Skeletal muscle cell (primary cell): ENCODE measurements at regions not wholly inside any gene's neighbourhood (a gene's known extent, or its start where the extent isn't known, plus 50 kb on each side); places are given as distances from the start of the nearest gene placed in this dataset.
A peak's percentile ranks its signal among the peaks of the same experiment; 100 is the strongest.
"Not testable (repeated sequence)": the region's sequence is repeated elsewhere in the genome, so short reads cannot be mapped to it uniquely, and the experiment has no call there.

Experiments used
- DNase-seq: peaks from one replicate; pipeline ENCODE4 v3.0.0-alpha.2; 2010; ENCODE audit warnings: low read depth
- H3K4me3 ChIP-seq: 2 replicates; pipeline ENCODE4 v1.5.1; 2011; ENCODE audit warnings: low read depth, mild to moderate bottlenecking, control low read depth, low read length, moderate library complexity

DNA sequence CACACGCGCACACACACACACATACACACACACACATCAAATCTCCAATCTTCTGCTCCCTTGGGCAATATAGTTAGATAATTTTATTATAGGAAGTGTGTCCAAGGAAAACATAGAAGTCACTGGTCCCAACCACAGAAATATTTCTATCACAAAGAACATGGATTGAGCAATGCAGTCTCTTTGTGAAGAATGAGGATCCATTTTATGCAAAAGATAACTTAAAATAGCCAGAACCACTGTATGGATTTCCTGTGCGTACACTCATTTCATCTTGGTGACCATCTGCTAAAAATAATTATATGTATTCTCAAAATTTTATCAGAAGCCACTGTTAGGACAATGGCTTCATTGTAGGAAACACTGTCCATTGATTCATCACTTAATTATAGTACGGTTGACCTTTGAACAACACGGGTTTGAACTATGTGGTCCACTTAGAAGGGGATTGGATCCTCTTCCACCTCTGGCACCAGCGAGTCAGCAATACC, 169.6 kb upstream of the MXRA5 start:
- H3K4me3 ChIP-seq, result no peak overlapping the region
- peak; percentile 81 for DNase-seq

DNA sequence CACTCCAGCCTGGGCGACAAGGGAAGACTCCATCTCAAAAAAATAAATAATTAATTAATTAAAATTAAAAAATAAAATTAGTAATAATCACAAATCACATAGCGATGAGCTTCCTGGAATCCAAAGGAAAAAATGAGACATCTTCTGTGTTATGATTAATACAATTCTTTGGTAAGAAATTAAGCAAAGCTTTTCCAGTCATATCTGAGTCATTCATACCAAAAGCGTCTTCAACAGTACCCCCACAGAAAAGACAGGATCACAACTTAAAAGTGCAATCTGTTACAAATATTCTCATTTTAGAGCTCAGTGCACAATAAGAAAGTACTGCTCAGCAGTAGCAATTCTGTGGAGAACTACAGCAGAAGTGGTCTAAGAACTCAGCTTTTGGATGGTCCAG, 168.5 kb upstream of the MXRA5 start:
- DNase-seq, result no peak
- no peak overlapping the region for H3K4me3 ChIP-seq

DNA sequence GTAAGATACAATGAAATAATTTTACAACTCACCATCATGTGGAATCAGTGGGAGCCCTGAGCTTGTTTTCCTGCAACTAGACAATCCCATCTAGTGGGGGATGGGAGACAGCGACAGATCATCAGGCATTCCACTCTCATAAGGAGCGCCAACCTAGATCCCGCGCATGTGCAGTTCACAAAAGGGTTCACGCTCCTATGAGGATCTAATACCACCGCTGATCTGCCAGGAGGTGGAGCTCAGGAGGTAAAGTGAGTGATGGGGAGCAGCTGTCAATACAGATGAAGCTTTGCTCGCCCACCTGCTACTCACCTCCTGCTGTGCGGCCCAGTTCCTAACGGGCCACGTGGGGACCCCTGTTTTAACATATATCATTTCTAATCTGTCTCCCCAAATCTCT, 165.7 kb upstream of the MXRA5 start:
- H3K4me3 ChIP-seq, DNase-seq: not testable (repeated sequence)

DNA sequence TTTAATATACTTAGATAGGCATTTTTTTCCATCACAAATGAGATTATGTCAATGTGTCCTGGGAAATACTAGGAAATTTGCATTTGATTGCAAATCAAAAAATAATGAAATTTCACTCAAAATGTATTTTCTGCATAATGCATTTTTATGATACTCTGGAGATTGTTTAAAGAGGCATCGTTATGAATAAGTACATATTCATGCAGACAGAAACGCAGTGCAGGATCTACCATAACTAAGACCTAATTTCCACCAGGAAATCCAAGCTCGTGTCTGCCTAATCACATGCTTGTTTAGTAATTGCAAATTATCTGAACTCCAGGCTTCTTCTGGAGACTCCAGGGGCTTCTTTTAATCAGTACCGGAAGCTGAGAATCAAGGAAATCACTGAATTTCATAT, 163.5 kb upstream of the MXRA5 start:
- DNase-seq, result no peak
- no peak overlapping the region for H3K4me3 ChIP-seq

DNA sequence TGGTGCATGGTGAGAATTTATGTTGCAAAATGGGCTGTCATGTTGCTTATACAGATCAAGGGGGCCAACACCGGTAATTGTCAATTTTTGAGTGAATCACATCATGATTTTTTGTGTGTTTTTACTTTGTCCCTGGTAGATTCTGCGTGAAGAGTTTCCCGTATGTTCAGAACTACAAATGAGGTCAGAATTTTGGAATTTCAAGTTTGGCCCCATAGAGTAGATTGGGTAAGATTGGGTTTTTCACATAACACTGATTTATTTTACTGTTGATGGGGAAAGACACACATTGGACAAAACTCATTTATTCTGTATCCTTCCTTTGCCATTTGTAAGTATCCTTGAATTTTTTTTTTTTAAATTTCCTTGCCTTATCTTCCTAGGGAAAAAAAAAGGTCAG, 158.5 kb upstream of the MXRA5 start:
- H3K4me3 ChIP-seq, result no peak overlapping the region
- no peak for DNase-seq

DNA sequence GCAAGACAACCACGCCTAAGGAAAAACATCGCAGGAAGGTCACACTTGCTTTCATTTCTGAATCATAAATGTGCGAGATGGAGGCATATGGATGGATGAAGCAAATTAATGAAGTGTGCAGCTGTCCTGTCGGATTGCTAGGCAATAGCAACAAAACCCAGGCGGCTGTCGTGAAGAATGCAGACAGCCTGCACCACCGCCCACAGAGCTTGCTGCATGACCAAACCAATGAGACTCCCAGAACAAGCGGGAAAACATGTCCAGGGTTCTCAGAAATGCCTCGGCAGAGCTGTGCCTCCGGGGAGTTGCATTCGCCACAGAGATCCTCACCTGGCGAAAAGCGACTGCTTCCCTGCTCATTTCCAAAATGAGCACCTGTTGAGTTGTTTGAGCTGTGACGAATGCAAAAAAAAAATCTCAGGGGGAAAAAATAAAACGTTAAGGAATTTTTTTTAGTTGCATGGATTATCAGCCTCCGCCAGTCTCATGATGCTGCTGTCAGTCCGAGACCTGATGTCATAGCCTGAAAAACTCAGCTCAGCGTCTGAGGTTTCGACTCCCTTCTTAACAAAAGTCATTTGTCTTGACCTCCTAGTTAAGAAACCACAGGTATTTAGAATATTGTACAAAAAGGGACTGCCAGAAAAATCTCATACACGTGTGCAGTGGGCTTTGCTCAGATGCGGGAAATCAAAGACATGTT, 155.5 kb upstream of the MXRA5 start:
- peak; percentile 49 for DNase-seq
- no peak overlapping the region for H3K4me3 ChIP-seq

DNA sequence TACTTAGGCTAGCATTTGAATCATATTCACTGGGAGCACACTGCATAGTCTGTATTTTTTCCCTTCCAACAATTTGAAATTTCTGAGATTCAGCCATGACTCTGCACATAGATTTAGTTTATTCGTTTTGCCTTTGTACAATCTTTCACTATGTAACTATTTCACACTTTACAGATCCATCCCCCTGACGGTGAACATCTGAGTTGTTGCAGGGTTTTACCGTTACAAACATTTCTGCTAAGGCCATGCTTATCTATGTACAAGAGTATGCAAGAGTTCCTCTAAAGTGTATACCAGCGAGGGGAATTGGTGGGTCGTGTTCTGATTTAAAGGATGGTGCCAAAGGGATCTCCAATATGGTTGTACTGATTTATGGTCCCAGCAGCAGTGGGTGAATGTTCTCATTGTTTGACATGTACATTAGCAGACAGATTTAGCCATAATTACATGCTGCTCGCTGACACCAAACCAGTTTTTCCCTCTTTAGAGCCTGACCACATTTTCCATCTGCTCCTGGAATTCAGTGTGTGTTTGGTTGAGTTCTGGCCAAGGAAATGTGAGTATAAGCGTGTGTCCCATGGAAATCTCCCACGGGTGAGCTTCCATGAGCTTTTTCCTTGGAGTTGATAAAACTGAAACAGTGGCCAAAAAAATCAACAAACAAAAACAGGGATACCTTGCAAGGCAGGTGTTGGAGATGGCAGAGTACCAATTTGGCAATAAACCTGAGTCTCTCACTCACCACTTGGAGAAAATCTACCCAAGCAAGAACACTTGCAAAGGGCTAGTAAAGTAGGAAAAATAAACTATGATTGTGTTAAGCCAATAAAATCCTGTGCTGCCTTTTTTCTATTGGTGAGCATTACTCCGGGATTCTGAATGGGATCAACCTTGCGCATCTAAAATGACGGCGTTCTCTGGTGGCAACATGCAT, 149.7 kb upstream of the MXRA5 start:
- DNase-seq, H3K4me3 ChIP-seq: not testable (repeated sequence)

DNA sequence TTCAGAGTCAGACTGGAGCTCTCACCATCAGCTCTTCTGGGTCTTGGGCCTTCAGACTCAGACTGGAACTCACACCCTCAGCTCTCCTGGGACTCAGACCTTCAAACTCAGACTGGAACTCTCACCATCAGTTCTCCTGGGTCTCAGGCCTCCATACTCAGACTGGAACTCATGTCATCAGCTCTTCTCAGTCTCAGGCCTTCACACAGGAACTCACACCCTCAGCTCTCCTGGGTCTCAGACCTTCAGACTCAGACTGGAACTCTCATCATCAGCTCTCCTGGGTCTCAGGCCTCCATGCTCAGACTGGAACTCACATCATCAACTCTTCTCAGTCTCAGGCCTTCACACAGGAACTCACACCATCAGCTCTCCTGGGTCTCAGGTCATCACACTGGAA, 147.2 kb upstream of the MXRA5 start:
- no peak for DNase-seq
- no peak overlapping the region for H3K4me3 ChIP-seq

DNA sequence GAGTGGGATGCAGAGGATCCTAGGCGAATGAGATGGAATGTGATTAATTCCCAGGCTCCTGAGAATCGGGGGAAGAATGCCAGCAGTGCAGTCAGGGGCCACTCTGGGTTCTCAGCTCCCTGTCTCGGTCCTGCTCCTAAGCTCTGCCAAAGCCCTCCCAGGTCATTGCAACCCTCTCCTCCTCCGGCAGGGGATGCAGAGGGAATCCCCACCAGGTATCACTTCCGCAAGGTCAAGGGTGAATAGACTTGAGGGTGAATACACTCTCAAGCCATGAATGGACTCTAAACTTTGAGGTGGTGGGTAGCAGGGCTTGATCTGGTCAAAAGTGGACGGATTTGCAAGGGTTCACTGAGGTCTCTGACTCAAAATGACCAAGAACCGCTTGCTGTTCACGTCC, 139.3 kb upstream of the MXRA5 start:
- DNase-seq, result no peak
- no peak overlapping the region for H3K4me3 ChIP-seq

DNA sequence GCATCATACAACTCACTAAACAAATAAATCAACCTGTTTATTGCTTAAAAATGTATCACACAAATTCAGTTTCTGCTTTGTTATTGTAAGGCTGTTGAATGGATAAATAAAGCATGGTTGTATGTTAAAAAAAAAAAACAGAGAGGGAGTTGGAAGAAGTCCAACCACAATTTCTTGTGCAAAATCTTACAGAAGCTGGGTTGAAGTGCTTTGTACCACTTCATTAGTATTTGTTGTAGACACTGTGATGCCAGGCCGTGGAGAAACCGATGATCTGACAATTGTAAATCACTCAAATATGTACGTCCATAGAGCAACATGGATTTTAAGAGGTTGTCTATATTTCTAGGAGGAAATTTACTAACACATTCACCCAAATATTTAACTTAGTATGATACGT, 132.6 kb upstream of the MXRA5 start:
- DNase-seq, result no peak
- no peak overlapping the region for H3K4me3 ChIP-seq

DNA sequence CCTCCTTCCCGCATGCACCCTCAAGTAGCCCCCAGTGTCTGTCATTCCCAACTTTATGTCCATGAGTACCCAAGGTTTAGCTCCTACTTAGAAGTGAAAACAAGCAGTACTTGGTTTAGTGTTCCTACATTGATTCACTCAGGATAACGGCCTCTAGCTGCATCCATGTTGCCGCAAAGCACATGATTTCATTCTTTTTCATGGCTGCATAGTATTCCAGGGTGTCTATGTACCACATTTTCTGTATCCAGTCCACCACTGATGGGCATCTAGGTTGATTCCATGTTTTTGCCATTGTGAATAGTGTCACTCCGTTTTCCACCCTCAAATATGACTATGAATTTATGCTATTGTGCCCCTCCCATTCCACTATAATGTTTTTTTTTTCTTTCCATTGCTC, 130.5 kb upstream of the MXRA5 start:
- no peak overlapping the region for H3K4me3 ChIP-seq
- no peak for DNase-seq

DNA sequence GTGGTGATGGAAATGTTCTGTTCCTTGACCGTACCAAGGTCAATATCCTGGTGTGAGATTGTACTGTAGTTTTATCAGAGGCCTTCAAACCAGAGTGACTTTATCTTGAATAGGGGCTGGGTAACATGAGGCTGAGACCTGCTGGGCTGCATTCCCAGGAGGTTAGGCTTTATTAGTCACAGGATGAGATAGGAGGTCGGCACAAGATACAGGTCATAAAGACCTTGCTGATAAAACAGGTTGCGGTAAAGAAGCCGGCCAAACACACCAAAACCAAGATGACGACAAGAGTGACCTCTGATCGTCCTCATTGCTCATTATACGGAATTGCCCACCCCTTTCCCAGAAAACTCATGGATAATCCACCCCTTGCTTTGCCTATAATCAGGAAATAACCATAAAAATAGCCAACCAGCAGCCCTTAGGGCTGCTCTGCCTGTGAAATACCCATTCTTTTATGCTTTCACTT, 123.8 kb upstream of the MXRA5 start:
- H3K4me3 ChIP-seq, DNase-seq: not testable (repeated sequence)

DNA sequence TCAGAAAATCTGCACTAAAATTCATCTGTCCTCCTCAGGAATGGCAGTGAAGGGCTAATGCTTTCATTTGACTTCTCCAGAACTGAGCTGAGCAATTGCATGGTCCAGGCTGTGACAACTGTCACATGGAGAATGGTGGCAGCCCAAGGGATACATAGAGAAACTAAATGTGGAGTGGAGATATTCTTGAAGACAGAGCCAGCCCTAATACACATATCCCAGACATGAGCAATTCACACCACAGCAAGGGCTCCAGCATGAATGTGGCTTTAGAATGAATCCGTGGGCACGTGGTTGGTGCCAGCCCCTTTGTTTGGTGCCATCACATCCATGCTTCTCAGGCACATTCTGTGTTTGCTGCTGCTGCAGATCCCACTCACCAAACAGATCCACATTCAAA, 121.6 kb upstream of the MXRA5 start:
- no peak overlapping the region for H3K4me3 ChIP-seq
- DNase-seq, result no peak

DNA sequence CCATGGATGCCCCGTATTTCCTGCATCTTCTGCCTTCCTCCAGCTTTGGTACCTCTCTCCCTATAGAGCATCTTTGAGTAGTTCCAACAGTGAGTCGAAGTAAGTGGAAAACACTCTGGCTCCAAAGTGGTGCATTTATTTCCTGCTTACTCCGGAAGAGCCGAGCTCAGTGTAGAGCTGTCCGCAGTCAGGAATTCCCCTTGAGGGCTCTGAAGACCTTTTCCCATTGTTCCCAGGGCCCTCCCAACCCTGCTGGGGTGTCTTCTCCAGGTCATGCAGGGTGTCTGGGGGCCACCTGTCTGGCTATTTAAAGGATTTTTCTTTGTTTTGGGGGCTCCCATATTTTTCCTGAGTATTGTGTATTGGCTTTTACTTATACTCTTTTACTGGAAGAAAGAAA, 118.6 kb upstream of the MXRA5 start:
- DNase-seq, result no peak

DNA sequence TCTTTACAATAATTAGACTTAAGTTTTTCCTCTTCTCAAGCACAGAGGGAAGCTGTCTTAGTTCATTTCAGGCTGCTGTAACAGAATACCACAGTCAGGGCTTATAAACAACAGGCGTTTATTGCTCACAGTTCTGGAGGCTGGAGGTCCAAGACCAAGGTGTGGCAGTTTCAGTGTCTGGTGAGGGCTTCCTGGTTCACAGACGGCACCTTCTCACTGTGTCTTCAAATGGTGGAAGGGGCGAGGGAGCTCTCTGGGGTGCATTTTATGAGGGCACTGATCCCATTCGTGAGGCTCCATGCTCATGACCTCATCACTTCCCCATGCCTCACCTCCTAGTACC, 115.7 kb upstream of the MXRA5 start:
- no peak overlapping the region for H3K4me3 ChIP-seq
- no peak for DNase-seq

More for the DNA sequence above, 118.6 kb upstream of the MXRA5 start:
- H3K4me3 ChIP-seq, result no peak overlapping the region

DNA sequence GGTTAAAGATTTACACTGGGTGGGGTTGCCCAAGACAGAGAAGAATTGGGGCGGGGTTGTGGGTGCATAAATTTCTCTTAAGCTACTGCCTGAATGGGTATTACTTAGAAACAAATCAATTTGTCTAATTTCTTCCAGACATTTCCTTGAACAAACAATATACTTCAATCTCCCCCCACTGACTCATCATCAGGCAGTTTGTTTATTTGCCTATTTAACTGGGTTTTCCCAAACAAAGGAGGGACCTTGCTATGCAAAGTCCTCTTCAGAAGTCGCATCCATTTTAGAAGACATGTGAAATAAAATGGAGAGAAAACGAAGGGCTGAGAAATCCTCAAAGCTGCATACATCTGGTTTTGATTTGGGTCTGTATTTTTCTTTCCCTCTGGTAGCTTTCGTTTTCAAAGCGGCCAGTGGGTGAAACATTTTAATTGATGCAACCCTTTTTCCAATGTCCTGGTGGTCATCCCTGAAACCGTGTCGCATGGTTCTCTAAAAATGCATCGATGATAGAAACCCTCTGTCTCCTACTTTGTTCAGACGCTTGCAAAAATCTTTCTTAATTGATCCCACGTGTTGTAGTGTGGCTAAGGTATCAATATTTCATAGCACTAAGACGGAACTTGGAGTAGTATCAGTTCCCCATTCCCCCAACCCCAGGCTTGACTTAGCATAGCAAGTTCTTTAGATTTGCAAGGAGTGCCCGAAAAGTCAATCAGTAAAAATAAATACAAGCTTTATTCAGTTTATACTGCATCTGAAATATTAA, 115.1 kb upstream of the MXRA5 start:
- no peak for DNase-seq
- peak overlapping the region; percentile 8 for H3K4me3 ChIP-seq

DNA sequence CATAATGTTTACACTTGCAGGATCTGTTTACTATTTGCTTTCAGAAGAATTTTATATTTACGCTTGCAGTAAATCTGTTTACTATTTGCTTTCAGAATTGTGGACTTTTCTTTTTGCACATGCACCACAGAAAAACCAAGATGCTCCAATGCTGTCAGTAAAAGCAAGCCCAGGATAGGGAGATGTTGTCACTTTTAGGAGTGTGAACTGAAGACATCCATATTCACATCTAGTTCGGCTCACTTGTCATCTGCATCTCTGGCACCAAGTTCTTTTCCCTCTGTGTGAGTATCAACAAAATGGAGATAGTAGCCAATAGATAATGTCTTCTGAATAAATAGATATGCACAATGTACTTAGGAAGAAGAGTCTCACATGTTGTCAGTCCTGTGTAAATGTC, 109.3 kb upstream of the MXRA5 start:
- no peak for DNase-seq
- H3K4me3 ChIP-seq, result no peak overlapping the region

DNA sequence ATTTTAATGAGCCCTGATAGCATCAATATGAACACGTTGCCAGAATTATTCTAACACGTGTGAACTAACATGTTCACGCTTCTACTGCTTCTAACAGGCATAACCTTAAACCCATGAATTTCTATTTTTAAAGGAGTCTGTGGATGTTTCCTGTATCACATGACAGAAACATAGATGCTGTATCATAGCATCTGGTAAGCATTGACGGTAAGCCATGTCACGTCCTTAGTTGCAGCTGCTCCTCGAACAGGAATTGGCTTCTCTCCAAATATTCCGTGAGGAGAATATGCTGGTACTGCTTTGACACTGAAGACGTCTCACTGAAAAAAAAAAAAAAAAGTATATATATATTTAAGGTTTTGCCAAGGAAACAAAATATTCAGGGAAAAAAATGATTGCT, 105.1 kb upstream of the MXRA5 start:
- no peak for DNase-seq
- no peak overlapping the region for H3K4me3 ChIP-seq

DNA sequence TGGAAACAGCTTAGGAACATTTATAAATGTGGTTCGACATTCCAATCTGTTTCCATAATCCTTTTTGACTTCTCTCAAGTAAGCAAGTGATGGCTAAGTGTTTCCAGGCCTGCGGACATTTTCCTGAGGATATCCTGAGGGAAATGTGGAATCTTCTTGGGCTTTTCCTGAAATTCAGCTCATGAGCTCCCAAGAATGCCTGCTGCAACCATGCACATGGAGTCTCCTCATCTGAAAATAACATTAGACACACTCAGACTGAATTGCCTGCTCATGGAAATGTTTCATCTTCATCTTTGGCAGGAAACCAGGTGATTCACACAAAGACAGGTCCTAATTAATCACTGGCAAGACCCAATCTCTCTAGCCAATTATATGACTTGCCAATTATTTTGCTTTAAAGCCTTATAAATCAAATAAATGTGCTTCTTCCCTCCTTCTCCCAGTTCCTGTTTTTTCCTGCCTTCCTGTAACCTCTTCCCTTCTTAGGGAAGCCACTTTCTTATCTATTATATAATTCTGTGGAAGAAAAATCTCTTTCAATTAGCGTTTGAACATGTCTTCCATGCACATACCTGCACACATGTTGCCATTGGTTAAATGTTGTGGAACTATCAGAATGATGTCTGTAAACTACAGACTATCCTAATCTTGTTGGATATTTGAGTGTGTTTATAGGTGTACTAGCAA, 104.6 kb upstream of the MXRA5 start:
- no peak for DNase-seq

More for the DNA sequence above, 104.6 kb upstream of the MXRA5 start:
- no peak overlapping the region for H3K4me3 ChIP-seq
